CD14-positive monocyte (primary cell): ENCODE measurements at regions not wholly inside any gene's neighbourhood (a gene's known extent, or its start where the extent isn't known, plus 50 kb on each side); places are given as distances from the start of the nearest gene placed in this dataset.

Experiments
- DNase-seq, 3 donors: peaks; one replicate each; pipeline ENCODE4 v3.0.0-alpha.2; 2011 to 2022
- H2AFZ ChIP-seq: 2 replicates; pipeline ENCODE4 v1.6.0; 2012; ENCODE audit warnings: mild to moderate bottlenecking, low read depth, low read length, inconsistent platforms; ENCODE audit not compliant: insufficient read depth, poor library complexity, severe bottlenecking
- H3K27ac ChIP-seq, 2 donors: 1 replicate in 1 of 2; 2 replicates in 1 of 2; pipeline ENCODE4 v1.5.1; 2012 to 2013; ENCODE audit warnings: low read length in 2 of 2, control low read depth in 1 of 2, inconsistent platforms in 1 of 2, low read depth in 1 of 2, mild to moderate bottlenecking in 1 of 2
- H3K27me3 ChIP-seq, 2 donors: one replicate each; pipeline versions ENCODE4 v1.6.0 to v1.6.1; 2011 to 2013; ENCODE audit warnings: low read length in 2 of 2; ENCODE audit not compliant: control insufficient read depth in 2 of 2, insufficient read depth in 2 of 2
- H3K36me3 ChIP-seq, 2 donors: replicated peaks in 1 of 2; 1 replicate in 1 of 2; 2 replicates in 1 of 2; pipeline versions ENCODE4 v1.5.1 to v1.6.1; 2012 to 2013; ENCODE audit warnings: low read length in 2 of 2, control low read depth in 1 of 2, inconsistent platforms in 1 of 2, mild to moderate bottlenecking in 1 of 2; ENCODE audit not compliant: insufficient read depth in 2 of 2, control insufficient read depth in 1 of 2
- H3K4me1 ChIP-seq, 2 donors: 1 replicate in 1 of 2; 2 replicates in 1 of 2; pipeline versions ENCODE4 v1.5.1 to v1.6.1; 2012 to 2013; ENCODE audit warnings: low read length in 2 of 2, control low read depth in 1 of 2, inconsistent platforms in 1 of 2, mild to moderate bottlenecking in 1 of 2, moderate library complexity in 1 of 2; ENCODE audit not compliant: insufficient read depth in 2 of 2, control insufficient read depth in 1 of 2
- H3K4me2 ChIP-seq: replicated peaks from 2 replicates; pipeline ENCODE3; 2012; ENCODE audit warnings: low read length, moderate library complexity, mild to moderate bottlenecking; ENCODE audit not compliant: poor library complexity, severe bottlenecking; ENCODE audit errors: extremely low read depth
- H3K4me3 ChIP-seq, 3 experiments: fragments of 200-600 bp in 1 of 3; sonication (generic) in 1 of 3; replicated peaks in 1 of 3; 1 replicate in 2 of 3; 2 replicates in 1 of 3; pipeline ENCODE4 v1.5.1; 2011 to 2013; ENCODE audit warnings: low read length in 3 of 3, mild to moderate bottlenecking in 3 of 3, control low read depth in 2 of 3, low read depth in 2 of 3, inconsistent platforms in 1 of 3, moderate library complexity in 1 of 3
- H3K79me2 ChIP-seq: 2 replicates; pipeline ENCODE4 v1.6.0; 2012; ENCODE audit warnings: mild to moderate bottlenecking, control low read depth, inconsistent platforms, low read length, moderate library complexity; ENCODE audit not compliant: insufficient read depth
- H3K9ac ChIP-seq: 2 replicates; pipeline ENCODE4 v1.6.0; 2017; ENCODE audit warnings: low read length, mild to moderate bottlenecking; ENCODE audit not compliant: insufficient read depth, poor library complexity, severe bottlenecking
- H3K9me3 ChIP-seq, 2 donors: replicated peaks in 1 of 2; 1 replicate in 1 of 2; 2 replicates in 1 of 2; pipeline versions ENCODE4 v1.5.1 to v1.6.1; 2012 to 2013; ENCODE audit warnings: low read length in 2 of 2, control low read depth in 1 of 2; ENCODE audit not compliant: control insufficient read depth in 1 of 2, insufficient read depth in 1 of 2
- H4K20me1 ChIP-seq: 2 replicates; pipeline ENCODE4 v1.6.0; 2012; ENCODE audit warnings: mild to moderate bottlenecking, low read length, control low read depth, moderate library complexity; ENCODE audit not compliant: insufficient read depth
- H3K27ac Mint-ChIP-seq, 7 donors: one replicate each; pipeline ENCODE4 v1.8.0; 2020; ENCODE audit warnings: mild to moderate bottlenecking in 7 of 7, mixed read lengths in 7 of 7, moderate library complexity in 6 of 7, inconsistent platforms in 2 of 7
- H3K27me3 Mint-ChIP-seq, 3 donors: one replicate each; pipeline ENCODE4 v1.8.0; 2021 to 2022; ENCODE audit warnings: low read depth in 3 of 3, mild to moderate bottlenecking in 3 of 3, mixed read lengths in 3 of 3, moderate library complexity in 3 of 3, inconsistent platforms in 1 of 3
- H3K36me3 Mint-ChIP-seq, 2 donors: one replicate each; pipeline ENCODE4 v1.8.0; 2020; ENCODE audit warnings: mixed read lengths in 2 of 2, inconsistent platforms in 1 of 2, mild to moderate bottlenecking in 1 of 2
- H3K4me1 Mint-ChIP-seq: one replicate; pipeline ENCODE4 v1.8.0; 2020; ENCODE audit warnings: mild to moderate bottlenecking, mixed read lengths
- H3K4me3 Mint-ChIP-seq, 2 donors: one replicate each; pipeline ENCODE4 v1.8.0; 2020; ENCODE audit warnings: mild to moderate bottlenecking in 2 of 2, mixed read lengths in 2 of 2, moderate library complexity in 1 of 2
- H3K9me3 Mint-ChIP-seq, 7 donors: one replicate each; pipeline ENCODE4 v1.8.0; 2020 to 2022; ENCODE audit warnings: mixed read lengths in 7 of 7, mild to moderate bottlenecking in 6 of 7, moderate library complexity in 6 of 7, inconsistent platforms in 2 of 7
- CTCF ChIP-seq: fragments of 200-600 bp; IDR thresholded peaks from one replicate; pipeline ENCODE4 v1.8.0; 2022; ENCODE audit warnings: antibody characterized with exemption, mild to moderate bottlenecking
- WGBS: methylation state at CpG from one replicate; pipeline ENCODE4 v1.1.5; 2013; ENCODE audit warnings: missing lambda C conversion rate; ENCODE audit not compliant: insufficient coverage; 5-methylcytosine and 5-hydroxymethylcytosine counted together
- intact Hi-C, 2 donors: fragments of 100-400 bp; cut with micrococcal nuclease; formaldehyde crosslinking; loops; one replicate each; pipeline versions ENCODE4 v1.15.0 to v1.15.1; 2023

DNA sequence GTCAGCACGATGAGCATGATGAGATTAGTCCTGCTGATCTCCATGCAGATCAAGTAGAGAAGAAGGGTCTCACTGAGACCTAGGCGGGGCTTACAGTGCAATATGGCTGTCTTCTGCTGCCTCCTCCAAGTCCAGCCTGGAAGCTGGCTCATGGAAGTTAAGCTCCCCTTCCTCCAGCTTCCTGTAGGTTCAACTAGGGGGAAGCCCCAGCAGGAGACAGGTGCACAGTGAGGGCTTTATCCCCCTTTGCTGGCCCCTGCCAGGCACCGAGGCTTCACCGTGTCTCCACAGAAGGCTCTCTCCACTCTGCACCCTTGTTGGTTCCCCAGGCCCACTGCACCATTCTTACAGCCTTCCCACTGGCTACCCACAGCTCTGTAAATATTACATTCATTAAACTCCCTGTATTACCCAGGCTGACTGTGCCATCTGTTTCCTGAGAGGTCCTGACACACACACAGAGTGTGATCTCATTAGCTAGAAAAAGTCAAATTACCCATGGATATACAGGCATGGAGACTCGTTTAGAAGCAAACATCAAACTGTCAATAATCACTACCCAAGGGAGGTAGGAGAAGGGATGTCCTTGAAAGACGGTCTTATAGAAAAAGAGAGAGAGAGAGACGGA is 90.4 kb downstream of the SLC2A10 start:
- Histone ChIP-seq H3K9ac (no peak overlapping the region), H3K79me2 (no peaks in the 10 kb centered on the region), H2AFZ (no peak overlapping the region), H4K20me1 (no peaks in the 10 kb centered on the region), H3K27me3 (no peaks in the 10 kb centered on the region), H3K36me3 (no peaks in the 10 kb centered on the region), H3K4me2 (no peak overlapping the region), H3K4me3 (no peak overlapping the region), H3K27ac (no peak overlapping the region), H3K4me1 (no peaks in the 10 kb centered on the region), H3K9me3 (no peaks in the 10 kb centered on the region)
- H3K9me3 Mint-ChIP-seq, result peaks cover 0 to 2% (median 0%) of the 10 kb centered on the region in 7 donors
- intact Hi-C loops, result no loop called here
- no peaks in the 10 kb centered on the region for H3K4me1 Mint-ChIP-seq
- no peaks in the 10 kb centered on the region for H3K36me3 Mint-ChIP-seq
- 43% methylated on average over 3 of the region's 7 CpGs for WGBS
- no peak overlapping the region for H3K27ac Mint-ChIP-seq
- no peak for TF ChIP-seq CTCF
- DNase-seq, result no peak
- H3K27me3 Mint-ChIP-seq, result peaks cover 16 to 27% (median 18%) of the 10 kb centered on the region in 3 donors
- H3K4me3 Mint-ChIP-seq, result no peak overlapping the region

- H3K27ac ChIP-seq, result no peak overlapping the region
- no peak for TF ChIP-seq CTCF
- H3K4me2 ChIP-seq, result no peak overlapping the region
- Mint-ChIP-seq H3K27ac (no peak overlapping the region), H3K4me3 (no peak overlapping the region), H3K4me1 (no peaks in the 10 kb centered on the region), H3K36me3 (no peaks in the 10 kb centered on the region), H3K27me3 (peaks cover 17 to 27% (median 18%) of the 10 kb centered on the region in 3 donors), H3K9me3 (peaks cover 0 to 2% (median 0%) of the 10 kb centered on the region in 7 donors)
- H3K79me2 ChIP-seq, result no peaks in the 10 kb centered on the region
- H3K9me3 ChIP-seq, result no peaks in the 10 kb centered on the region
- no peak overlapping the region for H2AFZ ChIP-seq
- no peak overlapping the region for H3K9ac ChIP-seq
- H3K4me1 ChIP-seq, result no peaks in the 10 kb centered on the region
- H3K4me3 ChIP-seq, result no peak overlapping the region
- intact Hi-C loops, result no loop called here
- 71% methylated on average over 1 of the region's 2 CpGs for WGBS
- H4K20me1 ChIP-seq, result no peaks in the 10 kb centered on the region
- H3K36me3 ChIP-seq, result no peaks in the 10 kb centered on the region
- no peaks in the 10 kb centered on the region for H3K27me3 ChIP-seq
- no peak for DNase-seq
Observed at GRCh38 chr20:46800409-46800804, 91.0 kb downstream of the SLC2A10 start.
